Esophagus squamous epithelium (tissue), 4 donors: ENCODE measurements at regions not wholly inside any gene's neighbourhood (a gene's known extent, or its start where the extent isn't known, plus 50 kb on each side); places are given as distances from the start of the nearest gene placed in this dataset.

Source experiments
- POLR2A ChIP-seq, 4 donors: fragments of 450-650 bp; IDR thresholded peaks; one replicate each; pipeline ENCODE4 v1.6.1; 2017; ENCODE audit warnings: antibody characterized with exemption in 4 of 4, mild to moderate bottlenecking in 4 of 4, moderate library complexity in 3 of 4
- TF ChIP-seq, protein P1 (sequence below), 6 experiments: fragments of 450-650 bp in 4 of 6; fragments of 200-600 bp in 2 of 6; sonication (generic) in 2 of 6; IDR thresholded peaks; one replicate each; pipeline ENCODE4 v1.5.1; 2016 to 2019; ENCODE audit warnings: antibody characterized with exemption in 6 of 6, mild to moderate bottlenecking in 4 of 6, moderate library complexity in 4 of 6

DNA sequence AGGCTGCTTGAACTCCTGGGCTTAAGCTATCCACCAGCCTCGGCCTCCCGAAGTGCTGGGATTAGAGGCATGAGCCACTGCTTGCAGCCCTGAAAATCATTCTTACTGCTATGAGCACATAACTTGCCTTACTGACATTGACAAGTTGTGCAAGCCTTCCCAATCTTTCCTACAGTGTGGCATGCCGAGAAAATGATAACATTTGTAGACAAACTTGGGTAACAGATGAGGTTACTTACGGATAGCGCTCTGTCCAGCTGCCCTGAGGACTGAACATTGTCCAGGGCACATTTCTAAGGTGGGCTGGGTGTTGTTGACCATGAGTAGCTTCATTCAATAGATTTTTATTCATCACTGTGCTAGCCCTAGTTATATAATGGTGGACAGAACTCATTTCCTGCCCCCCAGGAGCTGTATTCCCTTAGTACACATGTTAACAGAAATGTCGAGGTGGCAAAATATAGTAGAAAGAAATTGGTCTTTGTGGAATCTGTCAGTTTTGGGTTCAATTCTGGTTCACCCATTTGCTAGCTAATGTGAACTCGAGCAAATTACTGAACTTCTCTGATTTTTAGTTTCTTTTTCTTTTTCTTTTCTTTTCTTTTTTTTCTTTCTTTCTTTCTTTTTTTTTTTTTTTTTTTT is 118.4 kb upstream of the AKIRIN2 start:
- TF ChIP-seq, protein P1, sequence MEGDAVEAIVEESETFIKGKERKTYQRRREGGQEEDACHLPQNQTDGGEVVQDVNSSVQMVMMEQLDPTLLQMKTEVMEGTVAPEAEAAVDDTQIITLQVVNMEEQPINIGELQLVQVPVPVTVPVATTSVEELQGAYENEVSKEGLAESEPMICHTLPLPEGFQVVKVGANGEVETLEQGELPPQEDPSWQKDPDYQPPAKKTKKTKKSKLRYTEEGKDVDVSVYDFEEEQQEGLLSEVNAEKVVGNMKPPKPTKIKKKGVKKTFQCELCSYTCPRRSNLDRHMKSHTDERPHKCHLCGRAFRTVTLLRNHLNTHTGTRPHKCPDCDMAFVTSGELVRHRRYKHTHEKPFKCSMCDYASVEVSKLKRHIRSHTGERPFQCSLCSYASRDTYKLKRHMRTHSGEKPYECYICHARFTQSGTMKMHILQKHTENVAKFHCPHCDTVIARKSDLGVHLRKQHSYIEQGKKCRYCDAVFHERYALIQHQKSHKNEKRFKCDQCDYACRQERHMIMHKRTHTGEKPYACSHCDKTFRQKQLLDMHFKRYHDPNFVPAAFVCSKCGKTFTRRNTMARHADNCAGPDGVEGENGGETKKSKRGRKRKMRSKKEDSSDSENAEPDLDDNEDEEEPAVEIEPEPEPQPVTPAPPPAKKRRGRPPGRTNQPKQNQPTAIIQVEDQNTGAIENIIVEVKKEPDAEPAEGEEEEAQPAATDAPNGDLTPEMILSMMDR (IDR thresholded peaks at IDR 0.05), result no peak
- no peak for TF ChIP-seq POLR2A (IDR thresholded peaks at IDR 0.05)
